ENCODE measurements at regions not wholly inside any gene's neighbourhood (a gene's known extent, or its start where the extent isn't known, plus 50 kb on each side); places are given as distances from the start of the nearest gene placed in this dataset.

- intact Hi-C loops (cut with DNase I) = loop anchor here in 2 of 4 donors (5.0 to 10.0 kb wide), 3 partner anchors 183 to 803 kb away; partner anchors contain the start of gene LARGE1 (in 2 of the 2)
Measured at GRCh38 chr22:34108168-34108567, 187.9 kb upstream of the LARGE1 start.

GRCh38 chr22:34111210-34111824 lies 191.0 kb upstream of the LARGE1 start:
- 7 to 10% (median 8%) methylated on average over 7 of the region's 7 CpGs for WGBS, 3 donors

More at GRCh38 chr22:34108168-34108567, 187.9 kb upstream of the LARGE1 start:
- Histone ChIP-seq H3K9me3 (no peaks in the 10 kb centered on the region), H3K36me3 (no peaks in the 10 kb centered on the region), H3K4me1 (ENCODE audit: insufficient read depth) (no peaks in the 10 kb centered on the region), H3K27ac (no peak overlapping the region), H3K4me3 (no peak overlapping the region), H3K27me3 (no peaks in the 10 kb centered on the region)
- no peak for TF ChIP-seq POLR2A (IDR thresholded peaks at IDR 0.05)
- no peak for TF ChIP-seq CTCF (IDR thresholded peaks at IDR 0.05)
- no peak for TF ChIP-seq EP300 (IDR thresholded peaks at IDR 0.05)
- no peak for DNase-seq
- 81 to 90% (median 85%) methylated on average over 3 of the region's 3 CpGs for WGBS, 3 donors

GRCh38 chr22:34113381-34113780 lies 193.1 kb upstream of the LARGE1 start:
- no peaks in the 10 kb centered on the region for H3K4me1 ChIP-seq (ENCODE audit: insufficient read depth)
- no peak overlapping the region for H3K4me3 ChIP-seq
- H3K27ac ChIP-seq = no peak overlapping the region
- H3K9me3 ChIP-seq = no peaks in the 10 kb centered on the region
- H3K27me3 ChIP-seq = no peaks in the 10 kb centered on the region
- no peaks in the 10 kb centered on the region for H3K36me3 ChIP-seq
- intact Hi-C loops (cut with DNase I) = loop anchor here in 2 of 4 donors (5.0 to 10.0 kb wide), 4 partner anchors 189 to 811 kb away; partner anchors contain the start of gene LARGE1 (in 1 of the 2)
- DNase-seq = no peak
- TF ChIP-seq CTCF (IDR thresholded peaks at IDR 0.05) (no peak), EP300 (IDR thresholded peaks at IDR 0.05) (no peak), POLR2A (IDR thresholded peaks at IDR 0.05) (no peak)
- 79 to 83% (median 79%) methylated on average over 6 of the region's 6 CpGs for WGBS, 3 donors

More at GRCh38 chr22:34111210-34111824, 191.0 kb upstream of the LARGE1 start:
- peak; percentile 13 to 39 (median 27) for DNase-seq
- TF ChIP-seq POLR2A (IDR thresholded peaks at IDR 0.05) = no peak
- no peak for TF ChIP-seq EP300 (IDR thresholded peaks at IDR 0.05)
- peak in 2 of 3 donors; percentile 22 to 34 for TF ChIP-seq CTCF (IDR thresholded peaks at IDR 0.05)
- no peaks in the 10 kb centered on the region for H3K36me3 ChIP-seq
- H3K27ac ChIP-seq = no peak overlapping the region
- no peak overlapping the region for H3K4me3 ChIP-seq
- H3K4me1 ChIP-seq (ENCODE audit: insufficient read depth) = no peaks in the 10 kb centered on the region
- no peaks in the 10 kb centered on the region for H3K27me3 ChIP-seq
- intact Hi-C loops (cut with DNase I) = loop anchor here in 2 of 4 donors (5.0 to 10.0 kb wide), 4 partner anchors 187 to 809 kb away; partner anchors contain the start of gene LARGE1 (in 1 of the 2)
- no peaks in the 10 kb centered on the region for H3K9me3 ChIP-seq

- no peaks in the 10 kb centered on the region for H3K36me3 ChIP-seq
- no peaks in the 10 kb centered on the region for H3K9me3 ChIP-seq
- intact Hi-C loops (cut with DNase I) = loop anchor here in 2 of 4 donors (5.0 to 10.0 kb wide), 4 partner anchors 190 to 812 kb away; partner anchors contain the start of gene LARGE1 (in 1 of the 2)
- no peak overlapping the region for H3K27ac ChIP-seq
- no peak overlapping the region for H3K4me3 ChIP-seq
- TF ChIP-seq POLR2A (IDR thresholded peaks at IDR 0.05) = no peak
- TF ChIP-seq EP300 (IDR thresholded peaks at IDR 0.05) = no peak
- no peak for TF ChIP-seq CTCF (IDR thresholded peaks at IDR 0.05)
- no peaks in the 10 kb centered on the region for H3K4me1 ChIP-seq (ENCODE audit: insufficient read depth)
- H3K27me3 ChIP-seq = no peaks in the 10 kb centered on the region
- DNase-seq = no peak
- WGBS, 3 donors = 46 to 61% (median 60%) methylated on average over 2 of the region's 2 CpGs
Measured at GRCh38 chr22:34114406-34114805, 194.1 kb upstream of the LARGE1 start.

Data from ovary (tissue), 7 donors.